HT-29 (cell line): ENCODE measurements at regions not wholly inside any gene's neighbourhood (a gene's known extent, or its start where the extent isn't known, plus 50 kb on each side); places are given as distances from the start of the nearest gene placed in this dataset.
A peak's percentile ranks its signal among the peaks of the same experiment; 100 is the strongest.
"Not testable (repeated sequence)": the region's sequence is repeated elsewhere in the genome, so short reads cannot be mapped to it uniquely, and the experiment has no call there.

Source experiments
- DNase-seq: peaks from one replicate; pipeline ENCODE4 v3.0.0-alpha.2; 2015; ENCODE audit warnings: low spot score

- no peak for DNase-seq
Measured at GRCh38 chr1:115454837-115455511, 116.9 kb upstream of the NGF start.

GRCh38 chr1:115453666-115454065, 115.6 kb upstream of the NGF start:
- DNase-seq: no peak

- DNase-seq: no peak
Measured at GRCh38 chr1:115452600-115453329, 114.7 kb upstream of the NGF start.

- no peak for DNase-seq
Measured at GRCh38 chr1:115450501-115451040, 112.5 kb upstream of the NGF start.

- DNase-seq: no peak
Measured at GRCh38 chr1:115448282-115449044, 110.4 kb upstream of the NGF start.

GRCh38 chr1:115447672-115448071, 109.6 kb upstream of the NGF start:
- no peak for DNase-seq

- DNase-seq: no peak
Measured at GRCh38 chr1:115445090-115445489, 107.0 kb upstream of the NGF start.

GRCh38 chr1:115440733-115441132, 102.7 kb upstream of the NGF start:
- no peak for DNase-seq

- DNase-seq: not testable (repeated sequence)
Measured at GRCh38 chr1:115439520-115439919, 101.5 kb upstream of the NGF start.

GRCh38 chr1:115437196-115437595, 99.1 kb upstream of the NGF start:
- no peak for DNase-seq

GRCh38 chr1:115436596-115436995, 98.5 kb upstream of the NGF start:
- no peak for DNase-seq

GRCh38 chr1:115433483-115433882, 95.4 kb upstream of the NGF start:
- DNase-seq: no peak

GRCh38 chr1:115432061-115432460, 94.0 kb upstream of the NGF start:
- DNase-seq: no peak

GRCh38 chr1:115430441-115431158, 92.6 kb upstream of the NGF start:
- peak; percentile 77 for DNase-seq

- no peak for DNase-seq
Measured at GRCh38 chr1:115429884-115430283, 91.8 kb upstream of the NGF start.

- no peak for DNase-seq
Measured at GRCh38 chr1:115429241-115429640, 91.2 kb upstream of the NGF start.

- DNase-seq: no peak
Measured at GRCh38 chr1:115428676-115429075, 90.6 kb upstream of the NGF start.

- no peak for DNase-seq
Measured at GRCh38 chr1:115428256-115428655, 90.2 kb upstream of the NGF start.

GRCh38 chr1:115426956-115427355, 88.9 kb upstream of the NGF start:
- no peak for DNase-seq

- no peak for DNase-seq
Measured at GRCh38 chr1:115426231-115426771, 88.3 kb upstream of the NGF start.

GRCh38 chr1:115425442-115425841, 87.4 kb upstream of the NGF start:
- no peak for DNase-seq
